Neural crest cell (in vitro differentiated cells): ENCODE measurements at regions not wholly inside any gene's neighbourhood (a gene's known extent, or its start where the extent isn't known, plus 50 kb on each side); places are given as distances from the start of the nearest gene placed in this dataset.
A peak's percentile ranks its signal among the peaks of the same experiment; 100 is the strongest.

ENCODE experiments used
- DNase-seq: peaks from one replicate; pipeline ENCODE4 v3.0.0; 2021; ENCODE audit warnings: low read depth, mixed read lengths, low spot score
- H3K27ac Mint-ChIP-seq: one replicate; pipeline ENCODE4 v1.8.0; 2021; ENCODE audit warnings: mild to moderate bottlenecking, mixed read lengths; ENCODE audit not compliant: unreplicated experiment
- H3K27me3 Mint-ChIP-seq: 2 replicates; pipeline ENCODE4 v1.8.0; 2021; ENCODE audit warnings: low read depth, mild to moderate bottlenecking, mixed read lengths
- H3K36me3 Mint-ChIP-seq: 2 replicates; pipeline ENCODE4 v1.8.0; 2021; ENCODE audit warnings: low read depth, mild to moderate bottlenecking, mixed read lengths
- H3K4me1 Mint-ChIP-seq: 2 replicates; pipeline ENCODE4 v1.8.0; 2021; ENCODE audit warnings: mixed read lengths
- H3K4me3 Mint-ChIP-seq: one replicate; pipeline ENCODE4 v1.8.0; 2021; ENCODE audit warnings: mild to moderate bottlenecking, mixed read lengths
- H3K9me3 Mint-ChIP-seq: 2 replicates; pipeline ENCODE4 v1.8.0; 2021; ENCODE audit warnings: mixed read lengths
- CTCF ChIP-seq: fragments of 200-600 bp; sonication (generic); conservative IDR thresholded peaks from 2 replicates; pipeline ENCODE4 v1.5.0; 2021; ENCODE audit warnings: antibody characterized with exemption, mild to moderate bottlenecking

GRCh38 chr11:110807801-110808200, 95.6 kb upstream of the ARHGAP20 start:
- Mint-ChIP-seq H3K27ac (peak overlapping the region; percentile 65), H3K27me3 (no peaks in the 10 kb centered on the region), H3K9me3 (no peaks in the 10 kb centered on the region), H3K4me1 (no peaks in the 10 kb centered on the region), H3K36me3 (no peaks in the 10 kb centered on the region), H3K4me3 (no peak overlapping the region)
- TF ChIP-seq CTCF: no peak
- no peak for DNase-seq

GRCh38 chr11:110805756-110806155, 93.5 kb upstream of the ARHGAP20 start:
- no peaks in the 10 kb centered on the region for H3K36me3 Mint-ChIP-seq
- no peaks in the 10 kb centered on the region for H3K4me1 Mint-ChIP-seq
- no peak overlapping the region for H3K4me3 Mint-ChIP-seq
- no peaks in the 10 kb centered on the region for H3K27me3 Mint-ChIP-seq
- TF ChIP-seq CTCF: no peak
- no peaks in the 10 kb centered on the region for H3K9me3 Mint-ChIP-seq
- no peak overlapping the region for H3K27ac Mint-ChIP-seq
- no peak for DNase-seq

- H3K9me3 Mint-ChIP-seq: no peaks in the 10 kb centered on the region
Measured at GRCh38 chr11:110802162-110802561, 89.9 kb upstream of the ARHGAP20 start.

GRCh38 chr11:110801328-110801727, 89.1 kb upstream of the ARHGAP20 start:
- no peak for TF ChIP-seq CTCF
- Mint-ChIP-seq H3K4me3 (no peak overlapping the region), H3K4me1 (no peaks in the 10 kb centered on the region), H3K9me3 (no peaks in the 10 kb centered on the region), H3K36me3 (no peaks in the 10 kb centered on the region), H3K27ac (no peak overlapping the region), H3K27me3 (no peaks in the 10 kb centered on the region)
- no peak for DNase-seq

More at GRCh38 chr11:110802162-110802561, 89.9 kb upstream of the ARHGAP20 start:
- no peak overlapping the region for H3K27ac Mint-ChIP-seq
- no peaks in the 10 kb centered on the region for H3K36me3 Mint-ChIP-seq
- H3K4me1 Mint-ChIP-seq: no peaks in the 10 kb centered on the region
- no peak overlapping the region for H3K4me3 Mint-ChIP-seq
- DNase-seq: no peak
- no peak for TF ChIP-seq CTCF
- no peaks in the 10 kb centered on the region for H3K27me3 Mint-ChIP-seq

- H3K4me3 Mint-ChIP-seq: no peak overlapping the region
- peak overlapping the region; percentile 3 for H3K27ac Mint-ChIP-seq
- no peaks in the 10 kb centered on the region for H3K4me1 Mint-ChIP-seq
- no peaks in the 10 kb centered on the region for H3K36me3 Mint-ChIP-seq
- no peaks in the 10 kb centered on the region for H3K27me3 Mint-ChIP-seq
- no peak for DNase-seq
- no peak for TF ChIP-seq CTCF
- no peaks in the 10 kb centered on the region for H3K9me3 Mint-ChIP-seq
Measured at GRCh38 chr11:110798201-110798900, 86.1 kb upstream of the ARHGAP20 start.
